Right cardiac atrium (tissue), 5 donors: ENCODE measurements at regions not wholly inside any gene's neighbourhood (a gene's known extent, or its start where the extent isn't known, plus 50 kb on each side); places are given as distances from the start of the nearest gene placed in this dataset.

Experiments
- ATAC-seq, 2 donors: fragments of 200-7000 bp; cut with Tn5 transposase; one replicate each; pipeline versions ENCODE4 v1.8.0 to v1.9.1; 2020; ENCODE audit warnings: moderate library complexity in 2 of 2, mild to moderate bottlenecking in 1 of 2
- DNase-seq, 3 donors: peaks; one replicate each; pipeline ENCODE4 v3.0.0-alpha.2; 2020
- H3K27ac ChIP-seq: one replicate; pipeline ENCODE4 v1.5.1; 2013; ENCODE audit warnings: mild to moderate bottlenecking, low read length, control low read depth, moderate library complexity
- H3K27me3 ChIP-seq: one replicate; pipeline ENCODE4 v1.6.1; 2013; ENCODE audit not compliant: control insufficient read depth, insufficient read depth
- H3K4me1 ChIP-seq: one replicate; pipeline ENCODE4 v1.6.1; 2013; ENCODE audit warnings: low read length; ENCODE audit not compliant: control insufficient read depth, insufficient read depth
- H3K4me3 ChIP-seq: one replicate; pipeline ENCODE4 v1.5.1; 2013; ENCODE audit warnings: low read length, control low read depth
- H3K9me3 ChIP-seq: one replicate; pipeline ENCODE4 v1.6.1; 2013; ENCODE audit warnings: low read length; ENCODE audit not compliant: control insufficient read depth
- WGBS: extraction: QIAGEN DNeasy Blood & Tissue Kit; methylation state at CpG from one replicate; pipeline ENCODE4 v1.1.7; 2013; 5-methylcytosine and 5-hydroxymethylcytosine counted together
- intact Hi-C, 4 donors: fragments of 100-400 bp; cut with DNase I; formaldehyde crosslinking; loops; one replicate each; pipeline versions ENCODE4 v1.11.0 to v1.14.0; 2022 to 2023
- donor health status: healthy with polysubstance abuse.
- donor health status: DM: no; HTN: yes; CAD: no.
- donor health status: DM: no; HTN: no; CAD: no.
- donor health status: DM: no; HTN: yes; CAD: no; lungs with severe emphysema.
- donor health status: DM: yes; HTN: yes; CAD: no.

- no peak overlapping the region for H3K27ac ChIP-seq
- H3K4me3 ChIP-seq: no peak overlapping the region
- no peaks in the 10 kb centered on the region for H3K4me1 ChIP-seq
- 63% methylated on average over 1 of the region's 1 CpG for WGBS
- H3K27me3 ChIP-seq: no peaks in the 10 kb centered on the region
- no peaks in the 10 kb centered on the region for H3K9me3 ChIP-seq
- ATAC-seq (no peak), DNase-seq (no peak)
- intact Hi-C loops: no loop called here
Observed at GRCh38 chr13:89097994-89098393, 1426.8 kb downstream of the SLITRK5 start.

DNA sequence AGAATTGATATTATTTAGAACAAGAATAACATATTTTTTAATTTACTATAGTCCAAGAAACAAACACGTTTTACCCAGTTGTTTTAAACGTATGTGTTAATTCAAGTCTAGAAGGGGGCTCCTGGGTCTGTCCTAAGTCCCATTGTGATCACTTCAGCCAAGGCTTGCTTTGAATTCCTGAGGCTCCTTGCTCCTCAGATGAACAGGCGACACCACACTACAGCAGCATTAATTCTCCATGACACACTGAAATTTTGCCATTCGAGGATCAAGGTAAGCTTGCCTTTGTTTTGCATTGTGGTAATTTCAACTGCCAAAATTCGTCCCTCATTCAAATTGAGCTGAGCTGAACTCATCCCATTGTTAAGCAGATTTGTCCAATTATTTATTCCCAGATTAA lies 1442.6 kb downstream of the SLITRK5 start:
- 51% methylated on average over 5 of the region's 5 CpGs for WGBS
- Histone ChIP-seq H3K4me3 (no peak overlapping the region), H3K9me3 (no peaks in the 10 kb centered on the region), H3K27me3 (no peaks in the 10 kb centered on the region), H3K27ac (no peak overlapping the region), H3K4me1 (no peaks in the 10 kb centered on the region)
- ATAC-seq (no peak), DNase-seq (no peak)
- intact Hi-C loops: no loop called here

GRCh38 chr13:89115307-89115706 lies 1444.1 kb downstream of the SLITRK5 start:
- no peak for DNase-seq
- intact Hi-C loops: no loop called here
- ATAC-seq: no peak
- Histone ChIP-seq H3K27me3 (no peaks in the 10 kb centered on the region), H3K4me3 (no peak overlapping the region), H3K4me1 (no peaks in the 10 kb centered on the region), H3K27ac (no peak overlapping the region), H3K9me3 (no peaks in the 10 kb centered on the region)
- 71% methylated on average over 3 of the region's 3 CpGs for WGBS

DNA sequence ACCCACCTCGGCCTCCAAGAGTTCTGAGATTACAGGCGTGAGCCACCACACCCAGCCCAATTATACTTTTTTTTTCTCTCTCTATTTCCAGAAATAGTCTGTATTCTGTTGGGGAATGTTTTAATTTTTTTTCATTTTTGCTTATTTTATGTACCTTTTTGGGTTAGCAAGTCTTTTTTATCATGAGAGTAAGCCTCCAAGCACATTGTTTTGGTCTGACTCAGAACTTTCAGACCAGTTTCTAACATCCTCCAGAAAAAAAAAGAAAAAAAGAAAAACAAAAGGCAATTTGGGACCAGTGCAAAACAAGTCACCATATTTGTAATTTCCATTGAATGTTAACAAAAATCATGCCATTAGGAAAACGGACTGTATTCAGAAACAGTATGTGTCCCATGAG lies 1465.5 kb downstream of the SLITRK5 start:
- Histone ChIP-seq H3K9me3 (no peaks in the 10 kb centered on the region), H3K4me1 (no peaks in the 10 kb centered on the region), H3K4me3 (no peak overlapping the region), H3K27ac (no peak overlapping the region), H3K27me3 (no peaks in the 10 kb centered on the region)
- 51% methylated on average over 3 of the region's 3 CpGs for WGBS
- intact Hi-C loops: no loop called here
- no peak for ATAC-seq
- DNase-seq: no peak

DNA sequence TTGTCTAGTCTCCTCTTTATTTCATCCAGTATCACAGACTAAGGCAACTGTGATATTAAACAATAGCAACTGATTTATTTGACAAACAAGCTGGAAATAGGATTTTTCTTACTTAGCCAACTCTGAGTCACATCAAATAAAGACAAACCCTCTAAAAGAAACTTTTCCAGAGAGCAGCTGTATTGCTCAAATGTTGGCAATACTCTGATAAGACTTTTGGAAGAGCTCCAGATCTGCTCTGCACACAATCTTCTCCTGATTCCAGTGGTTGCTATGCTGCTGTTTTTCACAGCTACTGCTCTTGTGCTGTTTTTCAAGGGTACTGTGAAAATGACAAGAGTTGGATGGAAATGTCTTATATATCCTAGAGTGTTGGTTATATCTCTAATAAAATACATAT lies 1479.2 kb downstream of the SLITRK5 start:
- H3K27ac ChIP-seq: no peak overlapping the region
- no peaks in the 10 kb centered on the region for H3K9me3 ChIP-seq
- no peaks in the 10 kb centered on the region for H3K27me3 ChIP-seq
- DNase-seq (no peak), ATAC-seq (peak in 1 of 2 donors; percentile 64)
- no peak overlapping the region for H3K4me3 ChIP-seq
- intact Hi-C loops: no loop called here
- no peaks in the 10 kb centered on the region for H3K4me1 ChIP-seq

DNA sequence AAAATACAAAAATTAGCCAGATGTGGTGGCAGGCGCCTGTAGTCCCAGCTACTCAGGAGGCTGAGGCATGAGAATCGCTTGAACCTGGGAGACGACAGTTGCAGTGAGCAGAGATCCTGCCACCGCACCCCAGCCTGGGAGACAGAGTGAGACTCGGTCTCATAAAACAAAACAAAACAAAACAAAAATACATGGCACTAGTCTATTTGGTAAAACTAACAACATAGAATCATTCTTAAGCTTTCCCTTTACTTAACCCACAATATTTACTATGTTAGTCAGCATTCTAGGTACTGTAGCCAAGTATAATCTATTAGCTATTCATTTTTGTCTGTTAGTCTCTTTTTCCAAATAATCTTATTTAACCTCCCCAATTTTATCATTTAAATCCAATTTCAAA lies 1482.8 kb downstream of the SLITRK5 start:
- intact Hi-C loops: no loop called here
- Histone ChIP-seq H3K4me3 (no peak overlapping the region), H3K27ac (no peak overlapping the region), H3K4me1 (no peaks in the 10 kb centered on the region), H3K27me3 (no peaks in the 10 kb centered on the region), H3K9me3 (no peaks in the 10 kb centered on the region)
- WGBS: 91% methylated on average over 5 of the region's 5 CpGs
- ATAC-seq (no peak), DNase-seq (no peak)

DNA sequence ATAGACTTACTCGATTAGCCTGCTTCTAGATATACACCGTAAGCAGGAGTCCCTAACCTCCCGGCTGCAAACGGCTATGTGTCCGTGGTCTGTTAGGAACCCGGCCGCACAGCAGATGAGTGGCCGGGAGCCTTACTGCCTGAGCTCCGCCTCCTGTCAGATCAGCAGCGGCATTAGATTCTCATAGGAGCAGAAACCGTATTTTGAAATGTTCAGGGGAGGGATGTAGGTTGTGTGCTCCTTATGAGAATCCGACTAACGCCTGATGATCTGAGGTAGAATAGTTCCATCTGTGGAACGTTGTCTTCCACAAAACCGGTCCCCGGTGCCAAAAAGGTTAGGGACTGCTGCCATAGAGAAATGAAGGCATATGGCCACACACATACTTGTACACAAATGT lies 1491.9 kb downstream of the SLITRK5 start:
- no peaks in the 10 kb centered on the region for H3K4me1 ChIP-seq
- no peak overlapping the region for H3K4me3 ChIP-seq
- 92% methylated on average over 16 of the region's 16 CpGs for WGBS
- no peaks in the 10 kb centered on the region for H3K27me3 ChIP-seq
- DNase-seq: no peak
- no peaks in the 10 kb centered on the region for H3K9me3 ChIP-seq
- ATAC-seq: no peak
- H3K27ac ChIP-seq: no peak overlapping the region
- intact Hi-C loops: no loop called here

DNA sequence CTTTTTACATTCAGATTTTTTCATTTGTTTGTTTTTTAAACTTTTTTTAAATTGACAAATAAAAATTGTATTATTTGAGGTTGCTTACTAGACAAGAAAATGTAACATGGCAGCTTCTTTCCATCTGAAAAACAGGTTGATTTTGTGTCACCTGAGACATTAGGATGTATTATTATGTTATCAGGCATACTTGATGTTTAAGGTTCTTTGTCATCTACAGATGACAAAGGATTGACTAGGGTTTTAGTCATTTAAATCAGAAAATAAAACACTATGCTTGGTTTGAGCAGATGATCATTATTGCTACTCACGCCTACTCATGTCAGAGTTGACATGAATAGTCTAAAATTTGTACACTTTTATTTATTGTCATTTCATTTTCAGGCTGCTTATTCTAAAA lies 1494.5 kb downstream of the SLITRK5 start:
- no peaks in the 10 kb centered on the region for H3K9me3 ChIP-seq
- H3K27ac ChIP-seq: no peak overlapping the region
- intact Hi-C loops: no loop called here
- ATAC-seq: no peak
- WGBS: 77% methylated on average over 1 of the region's 1 CpG
- H3K4me3 ChIP-seq: no peak overlapping the region
- no peaks in the 10 kb centered on the region for H3K4me1 ChIP-seq
- DNase-seq: no peak
- H3K27me3 ChIP-seq: no peaks in the 10 kb centered on the region

- H3K9me3 ChIP-seq: no peaks in the 10 kb centered on the region
- H3K27me3 ChIP-seq: no peaks in the 10 kb centered on the region
- H3K27ac ChIP-seq: no peak overlapping the region
- ATAC-seq (no peak), DNase-seq (no peak)
- WGBS: 63% methylated on average over 1 of the region's 1 CpG
- intact Hi-C loops: no loop called here
- no peaks in the 10 kb centered on the region for H3K4me1 ChIP-seq
- no peak overlapping the region for H3K4me3 ChIP-seq
Observed at GRCh38 chr13:89169951-89170350, 1498.8 kb downstream of the SLITRK5 start.

DNA sequence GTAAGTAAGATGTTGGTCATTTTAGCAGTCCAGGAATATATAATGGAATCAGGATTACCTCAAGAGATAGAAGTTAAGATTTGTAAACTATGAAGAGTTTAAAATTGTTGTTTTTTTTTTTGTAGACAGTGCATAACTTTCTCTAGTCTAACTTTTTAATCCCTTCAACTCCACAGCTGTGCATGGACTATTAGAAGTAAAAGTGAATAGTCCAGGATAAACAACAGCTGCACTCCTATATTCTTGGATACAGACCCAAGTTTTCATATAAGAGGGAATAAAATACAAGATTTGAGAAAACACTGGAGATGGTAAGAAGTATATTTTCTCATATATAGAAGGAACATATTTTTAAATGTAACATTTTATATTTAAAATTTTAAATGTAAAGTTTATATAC lies 1509.9 kb downstream of the SLITRK5 start:
- H3K9me3 ChIP-seq: no peaks in the 10 kb centered on the region
- ATAC-seq: no peak
- no peak overlapping the region for H3K4me3 ChIP-seq
- no peaks in the 10 kb centered on the region for H3K27me3 ChIP-seq
- intact Hi-C loops: no loop called here
- H3K4me1 ChIP-seq: no peaks in the 10 kb centered on the region
- H3K27ac ChIP-seq: no peak overlapping the region
- no peak for DNase-seq

GRCh38 chr13:89199138-89199537 lies 1528.0 kb downstream of the SLITRK5 start:
- Histone ChIP-seq H3K9me3 (no peaks in the 10 kb centered on the region), H3K4me1 (no peaks in the 10 kb centered on the region), H3K4me3 (no peak overlapping the region), H3K27ac (no peak overlapping the region), H3K27me3 (no peaks in the 10 kb centered on the region)
- DNase-seq: no peak
- ATAC-seq: no peak
- intact Hi-C loops: no loop called here
- WGBS: 35% methylated on average over 4 of the region's 4 CpGs

DNA sequence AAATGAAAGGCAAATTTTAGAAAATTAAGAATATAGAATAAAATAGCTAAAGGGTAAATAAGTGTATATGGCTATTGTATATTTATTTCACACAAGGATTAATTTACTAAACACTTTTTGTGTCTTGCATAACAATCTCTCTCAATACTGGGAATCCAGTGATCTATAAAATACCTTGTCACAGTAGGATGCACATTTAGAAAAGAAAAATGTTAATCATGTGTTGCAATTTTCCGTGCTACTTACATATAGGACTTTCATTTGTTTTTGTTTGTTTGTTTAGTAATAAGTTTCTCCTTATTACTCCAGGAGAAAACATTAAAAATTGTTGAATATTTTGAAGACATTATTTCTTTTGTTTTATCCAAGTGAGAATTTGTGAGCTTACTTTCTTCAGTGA lies 1533.3 kb downstream of the SLITRK5 start:
- ATAC-seq (no peak), DNase-seq (no peak)
- 83% methylated on average over 1 of the region's 1 CpG for WGBS
- Histone ChIP-seq H3K4me1 (no peaks in the 10 kb centered on the region), H3K27ac (no peak overlapping the region), H3K27me3 (no peaks in the 10 kb centered on the region), H3K4me3 (no peak overlapping the region), H3K9me3 (no peaks in the 10 kb centered on the region)
- intact Hi-C loops: no loop called here
